ENCODE measurements at regions not wholly inside any gene's neighbourhood (a gene's known extent, or its start where the extent isn't known, plus 50 kb on each side); places are given as distances from the start of the nearest gene placed in this dataset.

- TF ChIP-seq CTCF (conservative IDR thresholded peaks at IDR 0.05; ENCODE audit: low read depth in 2 of 2) (no peak), EZH2 (IDR thresholded peaks at IDR 0.05; ENCODE audit: low read depth, unreplicated experiment) (no peak), ZNF114 (CRISPR knock-in tag; IDR thresholded peaks at IDR 0.05) (no peak), REST (IDR thresholded peaks at IDR 0.05; ENCODE audit: unreplicated experiment) (no peak), POLR2AphosphoS5 (IDR thresholded peaks at IDR 0.05; ENCODE audit: low read depth) (no peak), EZH2phosphoT487 (IDR thresholded peaks at IDR 0.05; ENCODE audit: unreplicated experiment) (no peak), ZNF331 (CRISPR knock-in tag; IDR thresholded peaks at IDR 0.05; ENCODE audit: low read depth) (no peak), JUNB (IDR thresholded peaks at IDR 0.05; ENCODE audit: unreplicated experiment) (no peak)
These were observed 186.3 kb downstream of the ETV1 start for GRCh38 chr7:13803134-13803533.

Measured in GM23338 (cell line).